ENCODE measurements at regions not wholly inside any gene's neighbourhood (a gene's known extent, or its start where the extent isn't known, plus 50 kb on each side); places are given as distances from the start of the nearest gene placed in this dataset.

DNA sequence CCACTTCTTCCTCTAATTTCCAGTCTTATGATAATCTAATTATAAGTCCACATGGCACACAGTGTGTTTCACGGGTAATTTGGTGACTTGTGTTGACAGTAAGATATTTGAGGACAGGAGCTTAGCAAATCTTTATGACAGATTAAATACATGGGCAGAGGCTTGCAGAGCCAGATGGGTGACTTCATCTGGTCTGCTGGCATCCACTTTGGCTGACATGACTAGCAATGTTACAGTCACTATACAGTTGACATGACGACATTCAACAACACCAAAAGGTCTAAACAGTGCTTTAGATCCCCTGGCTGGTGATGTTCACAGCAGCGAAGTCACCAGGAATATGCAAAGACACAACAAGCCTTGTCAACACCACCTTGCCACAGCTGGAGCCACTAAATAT is 147.2 kb downstream of the ETS2 start:
- DNase-seq: no peak

DNA sequence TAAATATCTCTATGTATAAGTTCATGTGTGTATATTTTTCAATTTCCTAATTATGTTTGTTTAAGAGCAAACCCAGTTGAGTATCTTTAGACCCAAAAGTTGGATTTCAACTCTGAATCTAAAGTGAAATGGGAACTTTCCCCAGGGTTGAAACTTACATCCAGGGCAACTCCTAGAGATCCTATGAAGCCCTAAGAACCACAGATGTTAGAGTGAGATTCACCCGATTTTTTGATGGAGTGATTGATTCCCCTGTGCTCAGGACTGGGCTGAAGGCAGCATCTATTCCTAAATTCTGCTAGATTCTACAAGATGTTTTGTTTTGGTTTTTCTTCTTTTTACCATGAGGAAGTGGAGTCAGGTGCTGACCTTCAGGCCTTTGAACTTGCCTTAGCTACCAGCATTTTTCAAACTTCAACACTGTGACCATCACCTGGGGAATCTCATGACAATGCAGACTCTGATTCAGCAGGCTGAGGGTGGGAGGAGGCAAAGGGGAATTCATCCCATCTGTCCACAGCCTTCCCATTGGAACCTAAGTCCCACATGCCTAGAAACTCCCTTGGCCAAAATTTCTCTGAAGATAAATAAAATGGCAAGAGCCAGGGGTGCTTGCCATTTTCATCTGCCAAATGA is 145.5 kb downstream of the ETS2 start:
- DNase-seq: no peak

DNA sequence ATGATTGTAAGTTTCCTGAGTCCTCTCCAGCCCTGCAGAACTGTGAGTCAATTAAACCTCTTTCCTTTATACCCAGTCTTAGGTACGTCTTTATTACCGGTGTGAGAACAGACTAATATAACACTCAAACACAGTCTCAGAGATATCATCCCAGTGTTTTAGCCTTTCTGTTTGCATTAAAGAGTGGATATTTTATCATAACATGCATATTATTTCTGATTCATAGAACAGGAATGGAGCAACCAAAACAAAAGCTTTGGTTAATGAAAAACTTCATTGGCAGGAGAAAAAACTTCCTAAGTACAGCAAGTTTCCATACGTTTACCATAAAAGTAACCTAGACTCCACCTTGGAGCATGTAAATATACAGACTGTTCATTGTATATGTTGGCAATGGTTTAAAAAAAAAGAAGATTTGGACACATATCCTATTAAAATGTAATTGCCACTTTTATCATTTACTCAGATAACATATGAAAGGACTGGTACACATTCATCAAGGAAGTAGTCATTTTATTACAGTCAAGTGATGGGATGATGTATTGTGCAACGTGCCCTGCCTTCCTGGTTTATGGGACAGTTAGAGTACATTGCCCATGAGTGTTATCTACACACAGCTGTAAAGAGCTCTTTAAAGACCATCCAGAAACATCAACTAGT is 144.8 kb downstream of the ETS2 start:
- DNase-seq: peak; percentile 53

DNA sequence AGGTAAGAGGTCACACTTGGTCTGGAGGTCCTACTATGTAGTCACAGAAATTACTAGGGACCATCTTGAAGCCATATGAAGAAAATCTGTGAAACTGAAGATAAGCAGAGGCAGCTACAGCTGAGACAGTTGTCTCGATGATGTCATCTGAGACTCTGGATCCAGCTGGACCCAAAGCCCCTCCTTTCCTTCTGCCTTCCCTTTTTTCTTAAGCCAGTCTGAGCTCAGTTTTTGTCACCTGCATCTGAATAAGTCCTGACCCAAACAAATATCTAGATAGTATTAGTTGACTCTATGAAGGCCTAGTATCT is 143.3 kb downstream of the ETS2 start:
- DNase-seq: no peak

DNA sequence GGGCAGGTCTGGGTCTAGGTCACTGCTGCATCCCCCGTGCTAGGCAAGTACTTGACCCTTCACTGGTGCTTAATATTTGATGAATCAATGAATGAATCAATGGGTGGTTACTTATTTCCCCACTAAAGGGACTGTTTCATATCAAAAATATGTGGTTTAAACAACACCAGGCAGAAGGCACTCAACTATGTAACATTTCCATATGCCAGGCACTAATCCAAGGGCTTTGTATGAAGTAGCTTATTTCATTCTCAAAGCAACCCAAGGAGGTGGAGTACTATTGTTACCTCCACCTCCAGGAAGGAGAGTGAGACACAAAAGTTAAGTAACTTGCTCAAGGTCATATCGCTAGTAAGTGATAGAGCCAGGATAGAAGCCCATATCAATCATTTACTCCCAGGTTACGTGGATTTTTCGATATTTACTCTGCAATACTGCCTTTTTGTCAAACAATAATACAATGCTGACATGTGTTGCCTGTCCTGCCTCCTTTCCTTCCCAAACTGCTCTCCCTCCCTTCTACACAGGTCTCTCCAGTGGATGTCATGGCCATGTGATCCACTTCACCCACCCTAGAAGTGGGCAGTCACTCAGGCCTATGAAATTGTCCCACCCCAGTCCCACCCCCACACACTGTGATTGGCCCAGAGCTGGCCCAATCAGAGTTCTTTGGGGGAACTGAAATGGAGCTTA is 142.8 kb downstream of the ETS2 start:
- no peak for DNase-seq

DNA sequence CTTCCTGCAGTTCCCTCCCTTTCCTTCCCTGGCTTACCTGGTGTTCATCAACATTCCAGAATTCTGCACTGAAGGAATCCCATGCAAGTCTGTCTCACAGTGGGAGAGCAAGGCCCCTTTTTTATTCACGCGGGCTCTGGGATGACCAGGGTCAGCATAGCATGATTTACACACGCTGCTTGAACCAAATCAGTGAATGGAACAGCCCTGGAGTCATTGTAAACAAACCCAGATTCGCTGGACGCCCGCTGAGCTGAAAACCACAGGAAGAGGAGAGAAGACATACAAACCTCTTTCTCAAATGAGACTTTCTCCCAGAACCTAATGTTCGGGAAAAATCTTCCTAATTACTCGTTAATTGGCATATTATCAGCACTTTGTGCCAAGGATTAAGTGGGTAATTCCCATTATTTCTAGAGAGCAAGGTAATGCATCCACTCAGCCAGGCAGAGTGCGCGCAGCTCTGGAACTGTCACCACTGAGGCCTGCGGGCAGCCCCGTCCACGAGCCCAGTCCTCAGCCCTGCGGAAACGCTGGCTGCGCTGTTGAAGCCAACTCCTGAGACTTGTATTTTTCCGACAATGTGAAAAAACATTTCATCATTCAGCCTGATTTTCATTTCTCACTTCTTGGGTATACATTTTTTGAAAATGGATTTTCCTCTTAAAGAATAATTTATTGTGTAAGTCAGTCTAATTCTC is 140.0 kb downstream of the ETS2 start:
- DNase-seq: no peak

DNA sequence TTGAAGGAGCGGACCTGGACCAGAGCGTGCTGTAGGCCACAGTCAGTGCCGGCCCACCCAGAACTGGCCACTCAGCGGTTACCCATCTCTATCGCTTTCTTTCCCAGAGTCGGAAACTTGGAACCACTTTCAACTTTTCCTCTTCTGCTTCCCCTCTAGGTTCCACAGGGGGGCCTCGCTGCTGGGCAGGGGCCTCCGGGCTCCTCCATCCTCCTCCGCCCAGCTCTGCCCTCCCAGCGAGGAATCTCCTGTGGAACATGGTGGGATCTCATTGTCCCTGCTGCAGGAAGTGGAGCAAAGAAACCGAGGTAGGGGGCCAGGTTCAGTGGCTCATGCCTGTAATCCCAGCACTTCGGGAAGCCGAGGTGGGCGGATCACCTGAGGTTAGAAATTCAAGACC is 139.2 kb downstream of the ETS2 start:
- DNase-seq: no peak

DNA sequence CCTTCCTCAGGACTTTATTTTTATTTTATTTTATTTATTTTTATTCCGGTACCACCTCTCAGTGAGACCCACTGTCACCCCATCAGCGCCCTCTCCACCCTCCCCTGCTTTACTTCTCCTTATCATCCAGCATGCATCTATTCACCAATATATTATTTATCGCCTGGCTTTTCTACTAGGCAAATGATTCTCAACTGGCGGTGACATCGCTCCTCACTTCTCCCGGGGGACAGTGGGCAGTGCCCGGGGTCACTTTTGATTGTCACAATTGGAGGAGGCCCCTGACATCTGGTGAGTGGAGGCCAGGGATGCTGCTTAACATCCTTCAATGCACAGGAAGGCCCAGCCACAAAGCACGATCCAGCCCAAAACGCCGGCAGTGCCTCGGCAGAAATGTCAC is 138.7 kb downstream of the ETS2 start:
- DNase-seq: no peak

DNA sequence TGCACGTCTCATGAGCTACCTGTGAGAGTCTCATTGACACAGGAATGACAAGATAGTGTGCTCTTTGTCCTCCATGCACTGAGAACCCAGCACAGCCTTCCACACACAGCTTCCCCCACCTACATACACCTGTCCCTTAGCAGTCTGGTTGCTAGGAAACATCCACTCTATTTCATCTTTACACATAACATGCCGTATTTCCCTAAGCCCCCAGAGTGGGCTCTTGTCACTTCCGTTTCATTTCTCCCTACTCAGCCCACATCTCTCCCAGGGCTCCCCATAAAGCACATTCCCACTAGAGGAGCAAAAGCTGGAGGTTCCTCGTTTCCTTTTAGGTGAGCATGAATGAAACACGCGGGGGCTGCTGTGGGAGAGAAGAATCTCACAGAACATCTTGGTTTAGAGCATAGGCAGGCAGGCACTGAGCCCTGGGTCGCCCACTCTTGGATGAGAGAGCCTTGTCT is 137.1 kb downstream of the ETS2 start:
- DNase-seq: no peak

DNA sequence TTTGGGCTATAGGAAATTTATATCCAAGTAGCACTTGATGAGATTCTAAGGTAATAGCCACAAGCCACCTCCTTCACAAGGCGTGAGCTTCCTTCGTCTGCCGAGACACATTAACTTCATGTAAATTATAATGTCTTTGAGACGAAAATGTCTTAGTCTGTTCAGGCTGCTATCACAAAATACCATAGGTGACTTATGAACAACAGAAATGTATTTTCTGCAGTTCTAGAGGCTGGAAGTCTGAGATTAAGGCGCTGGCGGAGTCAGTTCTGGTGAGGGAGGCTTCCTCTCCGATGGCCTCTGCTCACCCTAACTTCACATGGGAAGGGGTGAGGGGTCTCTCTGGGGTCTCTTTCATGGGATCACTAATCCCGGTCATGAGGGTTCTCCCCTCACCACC is 133.0 kb downstream of the ETS2 start:
- DNase-seq: no peak

DNA sequence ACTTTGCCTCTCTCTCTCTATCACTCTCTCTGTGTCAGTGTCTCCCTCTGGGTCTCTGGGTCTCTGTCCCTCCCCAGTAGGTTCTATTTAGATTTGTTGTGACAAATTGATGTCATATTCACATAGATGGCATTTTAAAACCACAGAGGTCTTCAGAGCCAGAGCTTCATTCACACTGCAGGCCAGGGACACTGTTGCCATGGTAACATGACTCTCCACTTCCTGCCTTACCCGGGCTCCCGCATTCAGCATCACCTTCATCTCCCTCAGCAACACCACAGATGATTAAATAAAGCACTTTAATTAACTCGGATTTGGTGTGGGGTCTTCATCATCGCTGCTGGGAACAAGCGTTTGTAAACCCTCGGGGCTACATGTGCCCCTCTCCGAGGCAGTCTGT is 132.6 kb downstream of the ETS2 start:
- DNase-seq: peak; percentile 57

DNA sequence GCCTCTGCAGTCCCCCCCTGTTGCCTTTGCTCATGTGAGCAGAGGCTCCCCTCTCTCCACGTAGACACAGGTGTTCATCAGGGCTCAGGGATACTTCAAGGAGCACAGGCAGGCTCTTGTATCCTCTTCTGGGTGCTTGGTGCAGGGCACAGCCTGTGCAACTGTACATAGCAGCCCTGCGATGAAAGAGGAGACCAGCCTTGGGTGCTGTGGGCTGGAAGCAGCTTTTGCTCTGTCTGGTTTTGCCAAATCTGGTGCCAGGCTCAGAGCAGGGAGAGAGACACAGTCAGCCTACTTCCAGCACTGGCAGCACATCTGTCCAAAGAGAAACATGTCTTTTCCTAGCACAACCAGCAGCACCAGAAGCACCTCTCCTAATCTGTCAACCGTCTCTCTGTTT is 132.1 kb downstream of the ETS2 start:
- no peak for DNase-seq

DNA sequence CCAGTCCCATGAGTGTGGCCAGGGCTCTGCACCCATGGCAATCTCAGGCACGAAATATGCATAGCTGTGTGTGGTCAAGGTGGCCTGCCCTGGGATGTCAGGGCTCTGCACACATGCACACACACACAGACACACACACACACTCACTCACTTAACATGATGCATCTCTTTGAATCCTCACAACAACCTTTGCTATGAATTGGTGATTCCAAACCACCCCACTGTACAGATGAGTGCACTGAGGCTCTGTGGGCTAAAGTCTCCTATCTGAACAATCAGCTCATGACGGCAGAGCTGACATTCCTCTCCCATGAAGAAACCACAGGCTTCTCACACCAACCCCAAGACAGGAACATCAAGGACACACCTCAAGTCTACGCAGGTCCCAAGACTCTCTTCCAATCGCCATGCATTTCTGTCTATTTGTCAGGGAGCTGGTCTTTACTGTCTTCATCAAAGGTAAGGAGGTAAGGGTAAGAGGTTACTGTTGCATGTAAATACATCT is 131.6 kb downstream of the ETS2 start:
- no peak for DNase-seq

DNA sequence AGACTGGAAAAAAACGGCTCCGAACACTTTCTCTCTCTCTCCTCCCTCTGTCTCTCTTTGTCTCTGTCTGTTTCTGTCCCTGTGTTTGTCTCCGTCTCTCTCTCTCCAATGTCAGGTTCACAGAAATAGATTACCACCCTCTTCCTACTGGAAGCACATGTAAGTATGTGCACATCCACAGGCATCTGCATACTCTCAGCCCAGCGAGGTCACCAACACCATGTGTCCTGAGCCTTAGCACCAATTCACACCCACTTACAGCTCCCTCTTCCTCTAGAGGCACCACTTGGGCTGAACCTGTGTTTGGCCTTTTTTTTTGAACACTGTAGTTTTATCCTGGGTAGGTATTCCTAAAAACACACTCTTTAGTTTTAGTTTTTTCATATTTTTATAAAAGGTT is 130.5 kb downstream of the ETS2 start:
- DNase-seq: no peak

DNA sequence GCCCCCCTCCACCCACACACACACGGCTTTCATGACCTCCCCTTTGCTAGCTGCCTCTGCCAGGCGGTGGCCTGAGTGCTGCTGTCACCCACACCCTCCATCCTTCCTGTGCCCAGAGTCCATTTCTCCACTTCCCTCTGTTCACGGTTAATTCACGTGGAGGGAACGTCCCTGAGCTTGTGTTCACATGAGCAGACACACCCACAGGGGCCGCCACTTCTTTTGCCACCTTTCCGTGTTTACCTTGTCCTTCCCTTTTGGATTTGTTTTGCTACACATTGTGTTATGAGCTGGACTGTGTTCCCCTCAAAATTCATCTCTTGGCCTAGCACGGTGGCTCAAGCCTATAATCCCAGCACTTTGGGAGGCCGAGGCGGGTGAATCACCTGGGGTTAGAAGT is 128.0 kb downstream of the ETS2 start:
- no peak for DNase-seq

DNA sequence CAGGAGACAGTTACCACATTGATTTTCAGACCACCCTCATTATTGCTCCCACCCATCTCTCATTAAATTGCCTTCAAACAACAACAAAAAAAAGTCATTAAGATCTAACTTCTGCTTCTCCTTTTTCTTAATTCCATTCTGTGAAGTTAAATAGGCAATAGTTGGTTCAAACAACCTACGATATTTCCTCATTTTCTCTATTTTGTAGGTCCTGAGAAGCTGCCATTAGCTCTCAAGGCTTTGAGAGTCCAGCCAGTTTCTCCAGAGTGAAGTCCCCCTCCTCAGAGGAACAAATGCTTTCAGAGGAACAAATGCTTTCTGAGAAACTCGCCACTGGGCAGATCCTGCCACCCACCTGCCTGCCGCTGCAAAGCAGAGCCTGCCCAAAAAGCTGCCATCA is 125.6 kb downstream of the ETS2 start:
- DNase-seq: no peak

DNA sequence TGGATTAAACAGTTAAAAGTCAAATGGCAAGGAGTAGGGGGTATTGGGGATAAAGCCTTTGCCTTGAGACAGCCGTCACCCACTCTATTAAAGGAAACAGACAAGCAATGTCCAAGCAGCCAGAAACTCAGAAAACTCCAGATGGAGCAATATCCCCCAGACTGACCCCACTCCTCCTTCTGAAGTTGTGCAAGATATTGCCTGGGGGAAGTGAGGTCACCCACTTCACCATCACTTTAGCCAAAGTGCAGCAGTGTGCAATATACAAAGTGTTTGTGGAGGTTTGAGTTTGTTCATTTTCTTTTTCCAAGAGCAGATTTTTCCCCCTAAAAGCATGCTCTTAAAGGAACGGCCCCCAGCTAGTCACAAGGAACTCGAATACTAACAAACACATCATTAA is 125.1 kb downstream of the ETS2 start:
- peak; percentile 59 for DNase-seq

DNA sequence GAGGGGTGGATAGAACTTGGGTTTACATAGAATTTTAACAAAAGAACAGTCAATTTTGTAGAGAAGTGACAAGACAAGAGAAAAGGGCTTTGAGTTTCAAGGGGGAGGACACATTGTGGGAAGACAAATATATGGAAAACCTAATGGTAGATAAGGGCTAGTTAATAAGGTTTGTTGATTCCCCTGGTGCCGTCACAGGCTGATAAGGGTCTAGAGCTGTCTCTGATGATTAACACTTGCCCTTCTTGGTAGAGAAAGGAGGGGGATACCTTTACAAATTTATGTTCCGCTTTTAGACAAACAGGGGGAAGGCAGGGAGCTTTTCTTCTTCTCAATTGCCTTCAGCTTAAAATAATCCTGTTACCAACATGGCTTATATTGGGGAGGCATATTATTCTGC is 124.3 kb downstream of the ETS2 start:
- DNase-seq: peak; percentile 60

DNA sequence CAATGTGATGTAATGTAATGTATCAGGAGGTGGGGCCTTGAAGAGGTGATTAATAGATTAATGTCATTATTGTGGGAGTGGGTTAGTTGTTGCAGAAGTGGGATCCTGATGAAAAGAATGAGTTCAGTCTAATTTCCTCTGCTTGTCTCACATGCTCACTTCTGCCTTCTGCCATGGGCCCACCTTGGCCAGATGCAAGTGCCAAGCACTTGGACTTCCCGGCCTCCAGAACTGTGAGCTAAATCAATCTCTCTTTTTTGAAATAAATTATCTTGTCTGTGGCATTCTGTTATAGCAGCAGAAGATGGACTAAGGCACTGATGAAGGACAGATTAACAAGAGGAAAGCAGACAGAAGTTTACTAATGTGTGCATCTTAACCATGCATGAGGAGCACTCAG is 123.9 kb downstream of the ETS2 start:
- no peak for DNase-seq

DNA sequence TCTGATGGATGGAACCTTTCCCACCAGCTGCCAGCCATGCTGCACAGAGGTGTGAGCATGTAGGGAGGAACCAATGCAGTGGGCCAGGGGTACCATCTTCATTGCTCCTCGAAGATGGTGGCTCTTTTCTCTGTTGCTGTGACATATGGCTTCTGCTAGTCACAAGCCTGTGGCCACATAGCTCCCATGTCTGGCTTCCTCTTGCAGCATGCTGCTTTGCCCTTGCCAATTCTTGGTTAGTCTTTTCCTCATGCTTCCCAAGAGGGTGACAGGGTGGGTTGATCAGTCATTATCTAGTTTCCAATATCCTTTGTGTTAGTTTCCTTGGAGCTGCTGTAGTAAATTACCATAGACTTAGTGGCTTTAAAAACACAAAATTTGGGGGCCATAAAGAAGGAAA is 123.4 kb downstream of the ETS2 start:
- DNase-seq: no peak

DNA sequence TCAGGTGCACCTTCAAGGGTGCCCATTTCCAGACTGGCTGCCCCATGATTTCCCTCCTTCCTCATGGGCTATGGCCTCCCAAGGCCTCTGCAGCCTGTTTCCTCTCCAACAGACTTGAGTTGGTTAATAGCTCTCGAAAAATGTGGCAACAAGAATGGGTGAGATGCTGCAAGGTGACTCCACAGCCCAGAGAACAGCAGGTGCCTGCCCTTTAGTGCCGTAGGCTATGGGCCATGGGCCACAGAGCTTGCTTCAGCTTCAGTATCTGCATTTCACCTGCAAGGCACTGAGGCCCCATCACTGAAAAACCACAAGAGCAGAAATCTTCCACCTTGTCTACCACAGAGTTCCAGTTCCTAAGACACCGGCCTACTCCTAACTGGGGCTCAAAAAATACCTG is 122.0 kb downstream of the ETS2 start:
- no peak for DNase-seq

DNA sequence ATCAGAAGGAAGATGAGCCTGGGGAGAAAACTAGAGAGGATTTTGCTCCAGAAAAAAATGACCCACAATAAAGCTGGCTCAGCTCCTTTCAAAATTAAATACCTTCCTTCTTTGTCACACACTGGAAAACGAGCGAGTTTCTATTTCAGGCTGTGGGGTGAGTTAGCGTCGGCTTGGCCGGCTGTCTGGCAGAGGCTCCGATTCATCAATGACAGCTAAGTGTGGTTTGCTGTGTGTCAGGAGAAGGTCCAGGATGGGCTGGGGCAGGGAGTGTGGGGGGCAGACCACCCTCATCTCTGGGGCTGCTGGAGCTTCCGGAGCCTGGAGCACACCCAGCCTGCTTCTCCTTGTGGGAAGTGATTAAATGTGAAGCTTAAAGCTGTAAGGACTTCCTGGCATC is 120.2 kb downstream of the ETS2 start:
- peak; percentile 48 for DNase-seq

DNA sequence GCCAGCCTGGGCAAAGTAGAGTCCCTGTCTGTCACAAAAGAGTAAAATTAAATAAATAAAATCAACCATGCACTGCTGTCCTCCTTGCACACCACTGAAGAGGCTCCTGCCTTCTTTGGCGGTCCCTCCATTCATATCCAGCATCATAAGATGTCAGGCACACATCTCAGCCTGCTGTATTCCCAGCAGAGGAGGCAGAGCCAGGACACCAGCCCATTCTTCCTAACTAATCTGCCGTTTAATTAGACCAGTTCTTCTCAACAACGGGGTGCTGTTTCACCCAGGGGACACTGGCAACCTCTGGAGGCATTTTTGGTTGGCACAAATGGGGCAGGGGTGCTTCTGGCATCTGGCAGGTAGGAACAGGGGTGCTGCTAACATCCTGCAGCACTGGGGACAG is 119.7 kb downstream of the ETS2 start:
- no peak for DNase-seq

DNA sequence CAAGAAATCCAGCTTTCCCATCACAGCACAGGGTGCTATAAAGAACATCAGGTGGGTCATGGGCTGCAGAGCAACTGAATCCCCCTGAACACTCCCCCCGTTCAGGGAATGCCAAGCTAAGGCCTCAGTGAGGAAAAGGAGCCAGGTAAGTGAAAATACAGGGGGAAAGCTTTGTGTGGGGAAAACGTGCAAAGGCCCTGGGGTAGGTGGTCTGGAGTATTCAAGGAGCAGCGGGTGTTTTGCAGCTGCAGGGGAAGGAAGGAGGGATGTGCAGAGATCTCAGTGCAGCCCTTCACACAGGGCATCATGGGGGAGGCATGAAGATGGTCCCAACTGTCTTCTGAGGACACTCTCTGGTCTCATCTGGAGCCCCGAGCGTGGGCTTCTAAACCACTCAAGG is 119.2 kb downstream of the ETS2 start:
- DNase-seq: no peak

All from hematopoietic multipotent progenitor cell treated with erythropoietin and hydrocortisone succinate and interleukin-3 and kit ligand, for 6 days (in vitro differentiated cells).